Hepatocyte (in vitro differentiated cells): ENCODE measurements at regions not wholly inside any gene's neighbourhood (a gene's known extent, or its start where the extent isn't known, plus 50 kb on each side); places are given as distances from the start of the nearest gene placed in this dataset.
"Not testable (repeated sequence)": the region's sequence is repeated elsewhere in the genome, so short reads cannot be mapped to it uniquely, and the experiment has no call there.

ENCODE experiments used
- DNase-seq: peaks from one replicate; pipeline ENCODE4 v3.0.0-alpha.2; 2016; ENCODE audit warnings: low spot score
- H2AFZ ChIP-seq: fragments of 200-600 bp; sonication (generic); 2 replicates; pipeline ENCODE4 v1.6.0; 2016; ENCODE audit warnings: antibody characterized with exemption, mild to moderate bottlenecking
- H3K27ac ChIP-seq: fragments of 200-600 bp; sonication (generic); 2 replicates; pipeline ENCODE4 v1.5.1; 2016; ENCODE audit warnings: mild to moderate bottlenecking
- H3K27me3 ChIP-seq: fragments of 200-600 bp; sonication (generic); 2 replicates; pipeline ENCODE4 v1.6.1; 2016
- H3K36me3 ChIP-seq: fragments of 200-600 bp; sonication (generic); replicated peaks from 2 replicates; pipeline ENCODE4 v1.5.1; 2016; ENCODE audit warnings: low read depth; ENCODE audit not compliant: insufficient read depth
- H3K4me1 ChIP-seq: fragments of 200-600 bp; sonication (generic); 2 replicates; pipeline ENCODE4 v1.5.1; 2016; ENCODE audit warnings: mild to moderate bottlenecking, moderate library complexity; ENCODE audit not compliant: insufficient read depth
- H3K4me2 ChIP-seq: fragments of 200-600 bp; sonication (generic); 2 replicates; pipeline ENCODE4 v1.6.0; 2016
- H3K4me3 ChIP-seq: fragments of 200-600 bp; sonication (generic); 2 replicates; pipeline ENCODE4 v1.5.1; 2016; ENCODE audit warnings: mild to moderate bottlenecking
- H3K79me2 ChIP-seq: fragments of 200-600 bp; sonication (generic); 2 replicates; pipeline ENCODE4 v1.6.0; 2017; ENCODE audit warnings: mild to moderate bottlenecking
- H3K9me2 ChIP-seq: fragments of 200-600 bp; sonication (generic); replicated peaks from 2 replicates; pipeline ENCODE4 v1.6.0; 2017; ENCODE audit warnings: mild to moderate bottlenecking; ENCODE audit not compliant: insufficient read depth
- H3K9me3 ChIP-seq: fragments of 200-600 bp; sonication (generic); 2 replicates; pipeline ENCODE4 v1.5.1; 2016; ENCODE audit warnings: low read depth, mild to moderate bottlenecking
- H4K20me1 ChIP-seq: fragments of 200-600 bp; sonication (generic); 2 replicates; pipeline ENCODE4 v1.6.0; 2016; ENCODE audit warnings: mild to moderate bottlenecking; ENCODE audit not compliant: insufficient read depth, poor library complexity, severe bottlenecking
- EZH2 ChIP-seq: fragments of 200-600 bp; sonication (generic); IDR thresholded peaks from 2 replicates; pipeline ENCODE4 v1.6.1; 2016; ENCODE audit warnings: antibody characterized with exemption, mild to moderate bottlenecking, borderline replicate concordance
- EZH2phosphoT487 ChIP-seq: fragments of 200-600 bp; sonication (generic); IDR thresholded peaks from one replicate; pipeline ENCODE4 v1.6.1; 2018; ENCODE audit warnings: antibody characterized with exemption, mild to moderate bottlenecking, low read depth, moderate library complexity; ENCODE audit not compliant: unreplicated experiment, severe bottlenecking
- WGBS: methylation state at CpG from one replicate; pipeline ENCODE4 v1.1.6; 2016; ENCODE audit warnings: low lambda C conversion rate; ENCODE audit errors: missing lambda C conversion rate; 5-methylcytosine and 5-hydroxymethylcytosine counted together
- TF ChIP-seq, protein P1 (sequence below): fragments of 200-600 bp; sonication (generic); IDR thresholded peaks from 2 replicates; pipeline ENCODE4 v1.5.1; 2016; ENCODE audit warnings: antibody characterized with exemption, mild to moderate bottlenecking; ENCODE audit not compliant: poor library complexity

DNA sequence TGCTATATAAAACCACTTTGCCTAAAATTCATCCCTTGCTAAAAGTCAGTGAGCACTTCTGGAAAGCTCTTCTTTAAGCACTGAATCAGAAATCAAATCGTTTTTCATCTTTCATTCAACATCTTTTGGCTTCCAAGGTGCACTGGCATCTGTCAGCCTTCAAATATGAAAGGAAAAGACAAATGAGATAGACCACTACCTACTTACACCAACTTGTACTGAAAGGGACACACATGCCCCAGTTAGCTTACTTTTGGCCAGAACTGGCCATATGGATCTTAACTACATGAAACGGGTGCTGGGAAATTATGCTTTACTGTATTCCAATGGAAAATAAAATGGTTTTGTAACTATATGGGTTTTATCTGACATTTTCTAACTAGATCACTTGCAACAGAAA is 332.0 kb upstream of the ARPP21 start:
- no peak for TF ChIP-seq EZH2
- TF ChIP-seq EZH2phosphoT487: no peak
- TF ChIP-seq, protein P1, sequence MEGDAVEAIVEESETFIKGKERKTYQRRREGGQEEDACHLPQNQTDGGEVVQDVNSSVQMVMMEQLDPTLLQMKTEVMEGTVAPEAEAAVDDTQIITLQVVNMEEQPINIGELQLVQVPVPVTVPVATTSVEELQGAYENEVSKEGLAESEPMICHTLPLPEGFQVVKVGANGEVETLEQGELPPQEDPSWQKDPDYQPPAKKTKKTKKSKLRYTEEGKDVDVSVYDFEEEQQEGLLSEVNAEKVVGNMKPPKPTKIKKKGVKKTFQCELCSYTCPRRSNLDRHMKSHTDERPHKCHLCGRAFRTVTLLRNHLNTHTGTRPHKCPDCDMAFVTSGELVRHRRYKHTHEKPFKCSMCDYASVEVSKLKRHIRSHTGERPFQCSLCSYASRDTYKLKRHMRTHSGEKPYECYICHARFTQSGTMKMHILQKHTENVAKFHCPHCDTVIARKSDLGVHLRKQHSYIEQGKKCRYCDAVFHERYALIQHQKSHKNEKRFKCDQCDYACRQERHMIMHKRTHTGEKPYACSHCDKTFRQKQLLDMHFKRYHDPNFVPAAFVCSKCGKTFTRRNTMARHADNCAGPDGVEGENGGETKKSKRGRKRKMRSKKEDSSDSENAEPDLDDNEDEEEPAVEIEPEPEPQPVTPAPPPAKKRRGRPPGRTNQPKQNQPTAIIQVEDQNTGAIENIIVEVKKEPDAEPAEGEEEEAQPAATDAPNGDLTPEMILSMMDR: no peak
- H3K36me3 ChIP-seq: no peaks in the 10 kb centered on the region
- H3K4me1 ChIP-seq: no peaks in the 10 kb centered on the region
- no peak overlapping the region for H3K4me2 ChIP-seq
- no peak overlapping the region for H3K4me3 ChIP-seq
- no peaks in the 10 kb centered on the region for H3K79me2 ChIP-seq
- H3K9me3 ChIP-seq: no peaks in the 10 kb centered on the region
- DNase-seq: no peak
- WGBS: 82% methylated on average over 2 of the region's 2 CpGs
- H2AFZ ChIP-seq: no peak overlapping the region
- H3K27ac ChIP-seq: no peak overlapping the region
- no peaks in the 10 kb centered on the region for H3K9me2 ChIP-seq
- H4K20me1 ChIP-seq: no peaks in the 10 kb centered on the region
- H3K27me3 ChIP-seq: no peaks in the 10 kb centered on the region

DNA sequence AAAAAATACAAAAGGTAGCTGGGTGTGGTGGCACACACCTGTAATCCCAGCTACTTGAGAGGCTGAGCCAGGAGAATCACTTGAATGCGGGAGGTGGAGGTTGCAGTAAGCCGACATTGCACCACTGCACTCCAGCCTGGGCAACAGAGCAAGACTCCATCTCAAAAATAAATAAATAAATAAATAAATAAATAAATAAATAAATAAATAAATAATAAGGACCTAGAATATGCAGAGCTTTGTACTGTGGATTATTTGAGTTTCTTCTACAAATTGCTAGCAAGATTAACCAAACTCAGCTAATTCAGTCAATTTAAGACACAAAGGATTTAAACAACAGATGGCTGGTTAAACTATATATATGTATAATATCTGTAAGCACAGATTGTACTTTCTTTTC is 322.5 kb upstream of the ARPP21 start:
- H3K4me2 ChIP-seq, H3K9me3 ChIP-seq, H3K79me2 ChIP-seq, H3K36me3 ChIP-seq, H3K4me1 ChIP-seq, H2AFZ ChIP-seq, H3K27ac ChIP-seq, H3K9me2 ChIP-seq, H4K20me1 ChIP-seq, DNase-seq, H3K4me3 ChIP-seq, H3K27me3 ChIP-seq: not testable (repeated sequence)
- 100% methylated on average over 2 of the region's 2 CpGs for WGBS

DNA sequence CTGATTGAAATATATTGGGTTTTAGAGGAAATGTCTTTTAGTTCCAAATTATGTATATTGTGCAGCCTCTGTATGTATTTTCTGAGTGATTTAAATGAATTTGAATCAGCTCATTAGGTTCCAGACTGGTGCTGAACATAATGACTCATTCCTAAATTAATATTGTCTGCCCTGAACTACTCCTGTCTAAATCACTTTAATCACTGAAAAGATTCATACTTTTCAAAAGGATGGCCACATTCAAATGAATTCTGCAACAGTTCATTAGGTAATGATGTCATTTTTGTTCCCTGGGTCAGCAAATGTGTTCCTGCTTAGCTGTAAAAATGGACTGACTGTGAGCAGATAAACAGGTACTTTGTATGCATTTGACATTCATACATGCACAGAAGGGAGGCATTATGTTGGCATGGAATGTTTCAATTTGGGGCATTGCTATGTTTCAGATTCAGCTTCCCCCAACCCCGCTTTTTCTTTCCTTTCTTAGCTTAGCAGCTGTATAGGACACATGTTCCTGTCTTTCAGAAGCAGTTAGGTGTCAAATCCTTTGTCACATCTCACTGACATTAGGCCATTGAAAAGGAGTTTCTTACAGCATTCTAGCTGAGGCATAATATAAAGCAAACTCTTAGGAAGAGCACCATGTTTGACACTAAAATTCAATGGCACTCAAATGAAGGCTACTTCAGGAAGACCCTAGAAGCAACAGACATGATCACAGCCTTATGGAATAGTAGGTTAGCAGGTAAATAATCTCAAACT is 318.5 kb upstream of the ARPP21 start:
- Histone ChIP-seq H4K20me1 (no peaks in the 10 kb centered on the region), H3K36me3 (no peaks in the 10 kb centered on the region), H3K4me1 (no peaks in the 10 kb centered on the region), H2AFZ (no peak overlapping the region), H3K27ac (no peak overlapping the region), H3K4me3 (no peak overlapping the region), H3K9me3 (no peaks in the 10 kb centered on the region), H3K4me2 (no peak overlapping the region), H3K9me2 (no peaks in the 10 kb centered on the region), H3K27me3 (no peaks in the 10 kb centered on the region), H3K79me2 (no peaks in the 10 kb centered on the region)
- no peak for DNase-seq
- 90% methylated on average over 1 of the region's 1 CpG for WGBS
- TF ChIP-seq, protein P1: no peak
- no peak for TF ChIP-seq EZH2
- no peak for TF ChIP-seq EZH2phosphoT487

DNA sequence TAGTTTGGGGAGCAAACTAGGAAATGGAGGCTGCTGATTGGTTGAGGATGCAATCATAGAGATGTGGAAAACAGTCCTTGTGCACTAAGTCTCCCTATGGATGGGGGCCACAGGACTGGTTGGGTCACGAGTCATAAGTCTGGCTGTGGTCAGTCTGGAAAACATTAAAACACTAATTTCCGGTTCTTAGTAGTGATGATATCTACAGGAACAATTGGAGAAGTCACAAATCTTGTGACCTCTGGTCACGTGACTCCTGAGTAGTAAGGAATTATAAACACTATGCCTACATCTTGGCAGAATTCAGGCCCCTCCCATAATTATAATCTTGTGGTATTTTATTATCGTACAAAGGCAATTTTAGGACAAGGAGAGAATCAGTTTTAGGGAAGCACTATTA is 317.3 kb upstream of the ARPP21 start:
- no peaks in the 10 kb centered on the region for H3K79me2 ChIP-seq
- TF ChIP-seq EZH2phosphoT487 (no peak), EZH2 (no peak)
- TF ChIP-seq, protein P1: no peak
- no peak for DNase-seq
- no peaks in the 10 kb centered on the region for H3K4me1 ChIP-seq
- no peaks in the 10 kb centered on the region for H4K20me1 ChIP-seq
- no peak overlapping the region for H3K4me2 ChIP-seq
- H3K27ac ChIP-seq: no peak overlapping the region
- H3K9me3 ChIP-seq: no peaks in the 10 kb centered on the region
- no peak overlapping the region for H2AFZ ChIP-seq
- no peaks in the 10 kb centered on the region for H3K36me3 ChIP-seq
- WGBS: 54% methylated on average over 4 of the region's 4 CpGs
- no peaks in the 10 kb centered on the region for H3K27me3 ChIP-seq
- no peak overlapping the region for H3K4me3 ChIP-seq
- H3K9me2 ChIP-seq: no peaks in the 10 kb centered on the region
